ENCODE measurements at regions not wholly inside any gene's neighbourhood (a gene's known extent, or its start where the extent isn't known, plus 50 kb on each side); places are given as distances from the start of the nearest gene placed in this dataset.

DNA sequence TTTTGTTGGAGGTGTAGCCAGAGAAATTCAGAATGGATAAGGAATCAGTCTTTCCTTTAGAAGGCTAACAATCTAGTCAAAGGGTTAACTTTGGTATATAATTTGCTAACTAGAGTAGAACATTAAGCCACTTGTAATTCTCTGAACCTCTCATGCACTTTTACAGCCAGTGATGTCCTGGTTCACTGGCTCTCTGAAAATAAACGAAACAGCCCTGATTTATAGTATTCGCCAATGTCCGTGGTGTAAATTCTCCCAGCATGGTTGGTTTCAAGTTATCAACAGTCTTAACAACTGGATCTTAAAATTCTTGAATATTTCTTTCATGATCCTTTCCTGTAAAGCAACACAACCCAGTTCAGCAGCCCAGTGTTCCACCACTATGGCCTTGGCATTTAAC lies 500.4 kb upstream of the CDIN1 start:
- intact Hi-C loops (cut with micrococcal nuclease), result no loop called here
- Mint-ChIP-seq H3K4me3 (no peak overlapping the region), H3K4me1 (no peaks in the 10 kb centered on the region), H3K9me3 (ENCODE audit: insufficient read depth) (peaks cover 17% of the 10 kb centered on the region), H3K27me3 (no peaks in the 10 kb centered on the region), H3K27ac (no peak overlapping the region)
- Histone ChIP-seq H3K4me2 (replicated peaks; ENCODE audit: low read depth, low read length, poor library complexity, severe bottlenecking) (no peak overlapping the region), H3K27me3 (replicated peaks in 1 of 4; ENCODE audit: control extremely low read depth in 1 of 4, control insufficient read depth in 3 of 4, insufficient read depth in 4 of 4, low read length in 3 of 4) (no peaks in the 10 kb centered on the region), H3K79me2 (ENCODE audit: control insufficient read depth, insufficient read depth, low read length) (no peaks in the 10 kb centered on the region), H3K4me1 (ENCODE audit: control insufficient read depth in 2 of 2, insufficient read depth in 2 of 2, low read length in 2 of 2) (no peaks in the 10 kb centered on the region), H3K27ac (ENCODE audit: low read length in 2 of 2) (no peak overlapping the region), H3K4me3 (ENCODE audit: control extremely low read depth in 1 of 5, extremely low read depth in 1 of 5, insufficient read depth in 1 of 5, low read depth in 2 of 5, low read length in 4 of 5) (no peak overlapping the region), H3K9me3 (ENCODE audit: control extremely low read depth in 1 of 3, control insufficient read depth in 2 of 3, insufficient read depth in 1 of 3, low read length in 2 of 3) (peaks cover 3 to 9% (median 7%) of the 10 kb centered on the region in 3 donors), H2AFZ (ENCODE audit: insufficient read depth, low read depth, low read length, poor library complexity, severe bottlenecking) (no peak overlapping the region), H4K20me1 (ENCODE audit: control insufficient read depth, insufficient read depth, low read length, poor library complexity, severe bottlenecking) (no peaks in the 10 kb centered on the region), H3K36me3 (replicated peaks in 1 of 2; ENCODE audit: control extremely low read depth in 1 of 2, control insufficient read depth in 1 of 2, extremely low read depth in 1 of 2, insufficient read depth in 2 of 2, low read length in 1 of 2) (no peaks in the 10 kb centered on the region), H3K9ac (ENCODE audit: low read length) (no peak overlapping the region)
- CTCF ChIA-PET, result no interaction called here
- TF ChIP-seq, protein P1, sequence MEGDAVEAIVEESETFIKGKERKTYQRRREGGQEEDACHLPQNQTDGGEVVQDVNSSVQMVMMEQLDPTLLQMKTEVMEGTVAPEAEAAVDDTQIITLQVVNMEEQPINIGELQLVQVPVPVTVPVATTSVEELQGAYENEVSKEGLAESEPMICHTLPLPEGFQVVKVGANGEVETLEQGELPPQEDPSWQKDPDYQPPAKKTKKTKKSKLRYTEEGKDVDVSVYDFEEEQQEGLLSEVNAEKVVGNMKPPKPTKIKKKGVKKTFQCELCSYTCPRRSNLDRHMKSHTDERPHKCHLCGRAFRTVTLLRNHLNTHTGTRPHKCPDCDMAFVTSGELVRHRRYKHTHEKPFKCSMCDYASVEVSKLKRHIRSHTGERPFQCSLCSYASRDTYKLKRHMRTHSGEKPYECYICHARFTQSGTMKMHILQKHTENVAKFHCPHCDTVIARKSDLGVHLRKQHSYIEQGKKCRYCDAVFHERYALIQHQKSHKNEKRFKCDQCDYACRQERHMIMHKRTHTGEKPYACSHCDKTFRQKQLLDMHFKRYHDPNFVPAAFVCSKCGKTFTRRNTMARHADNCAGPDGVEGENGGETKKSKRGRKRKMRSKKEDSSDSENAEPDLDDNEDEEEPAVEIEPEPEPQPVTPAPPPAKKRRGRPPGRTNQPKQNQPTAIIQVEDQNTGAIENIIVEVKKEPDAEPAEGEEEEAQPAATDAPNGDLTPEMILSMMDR (IDR thresholded peaks at IDR 0.05), result no peak
- TF ChIP-seq EZH2 (IDR thresholded peaks at IDR 0.05; ENCODE audit: borderline replicate concordance, insufficient read depth, low read depth, low read length, poor library complexity, severe bottlenecking), result no peak
- ATAC-seq (ENCODE audit: low read depth) (no peak), DNase-seq (no peak)
- POLR2A ChIA-PET, result no interaction called here
- WGBS (ENCODE audit: insufficient coverage), result 64% methylated on average over 3 of the region's 3 CpGs

GRCh38 chr15:36080759-36081158 lies 498.7 kb upstream of the CDIN1 start:
- no peaks in the 10 kb centered on the region for H3K27me3 Mint-ChIP-seq
- Histone ChIP-seq H3K4me2 (replicated peaks; ENCODE audit: low read depth, low read length, poor library complexity, severe bottlenecking) (no peak overlapping the region), H3K27ac (ENCODE audit: low read length in 2 of 2) (no peak overlapping the region), H3K27me3 (replicated peaks in 1 of 4; ENCODE audit: control extremely low read depth in 1 of 4, control insufficient read depth in 3 of 4, insufficient read depth in 4 of 4, low read length in 3 of 4) (no peaks in the 10 kb centered on the region), H3K9me3 (ENCODE audit: control extremely low read depth in 1 of 3, control insufficient read depth in 2 of 3, insufficient read depth in 1 of 3, low read length in 2 of 3) (peaks cover 3 to 9% (median 7%) of the 10 kb centered on the region in 3 donors), H3K79me2 (ENCODE audit: control insufficient read depth, insufficient read depth, low read length) (no peaks in the 10 kb centered on the region), H3K4me1 (ENCODE audit: control insufficient read depth in 2 of 2, insufficient read depth in 2 of 2, low read length in 2 of 2) (no peaks in the 10 kb centered on the region), H3K36me3 (replicated peaks in 1 of 2; ENCODE audit: control extremely low read depth in 1 of 2, control insufficient read depth in 1 of 2, extremely low read depth in 1 of 2, insufficient read depth in 2 of 2, low read length in 1 of 2) (no peaks in the 10 kb centered on the region), H4K20me1 (ENCODE audit: control insufficient read depth, insufficient read depth, low read length, poor library complexity, severe bottlenecking) (no peaks in the 10 kb centered on the region), H2AFZ (ENCODE audit: insufficient read depth, low read depth, low read length, poor library complexity, severe bottlenecking) (no peak overlapping the region), H3K9ac (ENCODE audit: low read length) (no peak overlapping the region), H3K4me3 (ENCODE audit: control extremely low read depth in 1 of 5, extremely low read depth in 1 of 5, insufficient read depth in 1 of 5, low read depth in 2 of 5, low read length in 4 of 5) (no peak overlapping the region)
- intact Hi-C loops (cut with micrococcal nuclease), result no loop called here
- CTCF ChIA-PET, result no interaction called here
- peaks cover 17% of the 10 kb centered on the region for H3K9me3 Mint-ChIP-seq (ENCODE audit: insufficient read depth)
- ATAC-seq (ENCODE audit: low read depth) (no peak), DNase-seq (no peak)
- H3K4me3 Mint-ChIP-seq, result no peak overlapping the region
- WGBS (ENCODE audit: insufficient coverage), result 63% methylated on average over 4 of the region's 4 CpGs
- TF ChIP-seq EZH2 (IDR thresholded peaks at IDR 0.05; ENCODE audit: borderline replicate concordance, insufficient read depth, low read depth, low read length, poor library complexity, severe bottlenecking), result no peak
- TF ChIP-seq, protein P1 (IDR thresholded peaks at IDR 0.05), result no peak
- POLR2A ChIA-PET, result no interaction called here
- H3K27ac Mint-ChIP-seq, result no peak overlapping the region
- H3K4me1 Mint-ChIP-seq, result no peaks in the 10 kb centered on the region
